ENCODE measurements at regions not wholly inside any gene's neighbourhood (a gene's known extent, or its start where the extent isn't known, plus 50 kb on each side); places are given as distances from the start of the nearest gene placed in this dataset.
"Not testable (repeated sequence)": the region's sequence is repeated elsewhere in the genome, so short reads cannot be mapped to it uniquely, and the experiment has no call there.

GRCh38 chr6:11318835-11319813 lies 86.7 kb upstream of the NEDD9 start:
- DNase-seq (ENCODE audit: low read depth), result no peak
- H3K4me3 ChIP-seq (ENCODE audit: low read depth, low read length), result no peak overlapping the region

GRCh38 chr6:11317885-11318771 lies 85.7 kb upstream of the NEDD9 start:
- H3K4me3 ChIP-seq (ENCODE audit: low read depth, low read length), result no peak overlapping the region
- DNase-seq (ENCODE audit: low read depth), result peak; percentile 95

- no peak overlapping the region for H3K4me3 ChIP-seq (ENCODE audit: low read depth, low read length)
- peak; percentile 92 for DNase-seq (ENCODE audit: low read depth)
These were observed 83.4 kb upstream of the NEDD9 start for GRCh38 chr6:11315743-11316437.

GRCh38 chr6:11313207-11313606 lies 80.7 kb upstream of the NEDD9 start:
- no peak for DNase-seq (ENCODE audit: low read depth)
- no peak overlapping the region for H3K4me3 ChIP-seq (ENCODE audit: low read depth, low read length)

- H3K4me3 ChIP-seq (ENCODE audit: low read depth, low read length), result no peak overlapping the region
- DNase-seq (ENCODE audit: low read depth), result no peak
These were observed 79.5 kb upstream of the NEDD9 start for GRCh38 chr6:11311970-11312369.

- no peak overlapping the region for H3K4me3 ChIP-seq (ENCODE audit: low read depth, low read length)
- no peak for DNase-seq (ENCODE audit: low read depth)
These were observed 77.6 kb upstream of the NEDD9 start for GRCh38 chr6:11309947-11310665.

- H3K4me3 ChIP-seq (ENCODE audit: low read depth, low read length), result no peak overlapping the region
- DNase-seq (ENCODE audit: low read depth), result no peak
These were observed 74.8 kb upstream of the NEDD9 start for GRCh38 chr6:11307226-11307625.

GRCh38 chr6:11304946-11305345 lies 72.5 kb upstream of the NEDD9 start:
- no peak overlapping the region for H3K4me3 ChIP-seq (ENCODE audit: low read depth, low read length)
- no peak for DNase-seq (ENCODE audit: low read depth)

- not testable (repeated sequence) for H3K4me3 ChIP-seq (ENCODE audit: low read depth, low read length); DNase-seq (ENCODE audit: low read depth)
These were observed 67.5 kb upstream of the NEDD9 start for GRCh38 chr6:11299876-11300428.

- H3K4me3 ChIP-seq (ENCODE audit: low read depth, low read length); DNase-seq (ENCODE audit: low read depth): not testable (repeated sequence)
These were observed 66.9 kb upstream of the NEDD9 start for GRCh38 chr6:11299421-11299784.

GRCh38 chr6:11298651-11299420 lies 66.4 kb upstream of the NEDD9 start:
- no peak for DNase-seq (ENCODE audit: low read depth)
- no peak overlapping the region for H3K4me3 ChIP-seq (ENCODE audit: low read depth, low read length)

- H3K4me3 ChIP-seq (ENCODE audit: low read depth, low read length), result no peak overlapping the region
- DNase-seq (ENCODE audit: low read depth), result no peak
These were observed 64.9 kb upstream of the NEDD9 start for GRCh38 chr6:11297376-11297729.

GRCh38 chr6:11296449-11297375 lies 64.2 kb upstream of the NEDD9 start:
- no peak for DNase-seq (ENCODE audit: low read depth)
- no peak overlapping the region for H3K4me3 ChIP-seq (ENCODE audit: low read depth, low read length)

- H3K4me3 ChIP-seq (ENCODE audit: low read depth, low read length), result no peak overlapping the region
- DNase-seq (ENCODE audit: low read depth), result no peak
These were observed 63.5 kb upstream of the NEDD9 start for GRCh38 chr6:11295969-11296368.

GRCh38 chr6:11294228-11294627 lies 61.8 kb upstream of the NEDD9 start:
- DNase-seq (ENCODE audit: low read depth), result no peak
- H3K4me3 ChIP-seq (ENCODE audit: low read depth, low read length), result no peak overlapping the region

GRCh38 chr6:11292594-11293236 lies 60.2 kb upstream of the NEDD9 start:
- no peak overlapping the region for H3K4me3 ChIP-seq (ENCODE audit: low read depth, low read length)
- DNase-seq (ENCODE audit: low read depth), result no peak

GRCh38 chr6:11292091-11292490 lies 59.6 kb upstream of the NEDD9 start:
- no peak overlapping the region for H3K4me3 ChIP-seq (ENCODE audit: low read depth, low read length)
- no peak for DNase-seq (ENCODE audit: low read depth)
